PC-9 (cell line): ENCODE measurements at regions not wholly inside any gene's neighbourhood (a gene's known extent, or its start where the extent isn't known, plus 50 kb on each side); places are given as distances from the start of the nearest gene placed in this dataset.

ENCODE experiments used
- BruUV-seq: library from RNA; stranded (reverse); fragments of 400-500 nt; replicated peaks from 2 replicates; lab custom pipeline; 2021; lab: Mats Ljungman, UMichigan
- CTCF ChIA-PET: fragments of 300-600 bp; sonication (Branson Sonifier 250); formaldehyde crosslinking; loops from one replicate; lab custom pipeline; 2022; ENCODE audit warnings: antibody characterized with exemption; lab: Charles Lee
- POLR2A ChIA-PET: fragments of 300-600 bp; sonication (Branson Sonifier 250); formaldehyde crosslinking; loops from one replicate; lab custom pipeline; 2022; ENCODE audit warnings: antibody characterized with exemption; ENCODE audit not compliant: unreplicated experiment; lab: Charles Lee
- DNase-seq, 2 experiments: peaks; one replicate each; pipeline versions ENCODE4 v3.0.0 to v3.0.0-alpha.2; 2015 to 2022; ENCODE audit warnings: mixed read lengths in 1 of 2
- H2AFZ ChIP-seq: fragments of 200-600 bp; sonication (generic); 2 replicates; pipeline ENCODE4 v1.8.1; 2017; ENCODE audit warnings: antibody characterized with exemption
- H3F3A ChIP-seq: fragments of 200-600 bp; sonication (generic); 2 replicates; pipeline ENCODE4 v1.8.1; 2017; ENCODE audit warnings: antibody characterized with exemption, mild to moderate bottlenecking, low read depth; ENCODE audit not compliant: insufficient read depth
- H3K27ac ChIP-seq: fragments of 200-600 bp; sonication (generic); 2 replicates; pipeline ENCODE4 v1.6.1; 2016; ENCODE audit warnings: mixed run types
- H3K27me3 ChIP-seq: fragments of 200-600 bp; sonication (generic); 2 replicates; pipeline ENCODE4 v1.6.1; 2016; ENCODE audit warnings: low read depth, mixed run types; ENCODE audit not compliant: insufficient read depth
- H3K36me3 ChIP-seq: fragments of 200-600 bp; sonication (generic); 2 replicates; pipeline ENCODE4 v1.6.1; 2016; ENCODE audit warnings: low read depth, mixed run types
- H3K4me1 ChIP-seq: fragments of 200-600 bp; sonication (generic); replicated peaks from 2 replicates; pipeline ENCODE4 v1.6.1; 2016; ENCODE audit warnings: mixed run types; ENCODE audit not compliant: insufficient read depth
- H3K4me2 ChIP-seq: fragments of 200-600 bp; sonication (generic); 2 replicates; pipeline ENCODE4 v1.6.1; 2017; ENCODE audit warnings: mixed run types
- H3K4me3 ChIP-seq: fragments of 200-600 bp; sonication (generic); 2 replicates; pipeline ENCODE4 v1.6.1; 2016; ENCODE audit warnings: mixed run types
- H3K79me2 ChIP-seq: fragments of 200-600 bp; sonication (generic); 2 replicates; pipeline ENCODE4 v1.6.1; 2017; ENCODE audit warnings: low read depth, mixed run types
- H3K9me2 ChIP-seq: fragments of 200-600 bp; sonication (generic); 2 replicates; pipeline ENCODE4 v1.8.1; 2017; ENCODE audit warnings: mild to moderate bottlenecking; ENCODE audit not compliant: insufficient read depth
- H3K9me3 ChIP-seq: fragments of 200-600 bp; sonication (generic); 2 replicates; pipeline ENCODE4 v1.8.1; 2016; ENCODE audit warnings: low read depth; ENCODE audit not compliant: insufficient read depth
- H4K20me1 ChIP-seq: fragments of 200-600 bp; sonication (generic); 2 replicates; pipeline ENCODE4 v1.8.1; 2017; ENCODE audit not compliant: insufficient read depth
- CTCF ChIP-seq: fragments of 200-600 bp; sonication (generic); conservative IDR thresholded peaks from 2 replicates; pipeline ENCODE4 v1.6.1; 2017; ENCODE audit warnings: mixed run types, antibody characterized with exemption, mild to moderate bottlenecking, moderate library complexity
- EZH2 ChIP-seq: fragments of 200-600 bp; sonication (generic); IDR thresholded peaks from 2 replicates; pipeline ENCODE4 v1.8.0; 2017; ENCODE audit warnings: antibody characterized with exemption, low read depth
- intact Hi-C: fragments of 100-400 bp; cut with micrococcal nuclease; formaldehyde crosslinking; loops from one replicate; pipeline ENCODE4 v1.10.0; 2022; ENCODE audit not compliant: unreplicated experiment

- Histone ChIP-seq H3K36me3 (no peaks in the 10 kb centered on the region), H2AFZ (no peak overlapping the region), H3K27ac (no peak overlapping the region), H3K4me3 (no peak overlapping the region), H3F3A (no peaks in the 10 kb centered on the region), H3K79me2 (no peaks in the 10 kb centered on the region), H3K27me3 (no peaks in the 10 kb centered on the region), H3K9me3 (no peaks in the 10 kb centered on the region), H3K4me1 (no peaks in the 10 kb centered on the region), H3K9me2 (no peaks in the 10 kb centered on the region), H4K20me1 (no peaks in the 10 kb centered on the region), H3K4me2 (no peak overlapping the region)
- CTCF ChIA-PET, result no interaction called here
- BruUV-seq, result no TSS peak
- TF ChIP-seq CTCF (no peak), EZH2 (no peak)
- POLR2A ChIA-PET, result no interaction called here
- intact Hi-C loops, result no loop called here
- DNase-seq, result no peak
Measured at GRCh38 chr11:19480540-19480939, 232.1 kb upstream of the NAV2 start.

GRCh38 chr11:19478891-19479290 lies 233.7 kb upstream of the NAV2 start:
- CTCF ChIA-PET, result no interaction called here
- Histone ChIP-seq H3K27me3 (no peaks in the 10 kb centered on the region), H3K9me3 (no peaks in the 10 kb centered on the region), H4K20me1 (no peaks in the 10 kb centered on the region), H3K27ac (no peak overlapping the region), H3K36me3 (no peaks in the 10 kb centered on the region), H3K4me2 (no peak overlapping the region), H3K9me2 (no peaks in the 10 kb centered on the region), H2AFZ (no peak overlapping the region), H3F3A (no peaks in the 10 kb centered on the region), H3K4me1 (no peaks in the 10 kb centered on the region), H3K4me3 (no peak overlapping the region), H3K79me2 (no peaks in the 10 kb centered on the region)
- intact Hi-C loops, result no loop called here
- no TSS peak for BruUV-seq
- TF ChIP-seq EZH2 (no peak), CTCF (no peak)
- POLR2A ChIA-PET, result no interaction called here
- no peak for DNase-seq

GRCh38 chr11:19474954-19475721 lies 234.4 kb upstream of the E2F8 start:
- no TSS peak for BruUV-seq
- no peak overlapping the region for H3K27ac ChIP-seq
- H3K4me2 ChIP-seq, result no peak overlapping the region
- no peaks in the 10 kb centered on the region for H3K9me2 ChIP-seq
- no peak overlapping the region for H3K4me3 ChIP-seq
- H3F3A ChIP-seq, result no peaks in the 10 kb centered on the region
- H4K20me1 ChIP-seq, result no peaks in the 10 kb centered on the region
- DNase-seq, result no peak
- H3K4me1 ChIP-seq, result no peaks in the 10 kb centered on the region
- CTCF ChIA-PET, result no interaction called here
- H3K9me3 ChIP-seq, result no peaks in the 10 kb centered on the region
- H3K27me3 ChIP-seq, result no peaks in the 10 kb centered on the region
- TF ChIP-seq EZH2, result no peak
- TF ChIP-seq CTCF, result no peak
- intact Hi-C loops, result no loop called here
- no peaks in the 10 kb centered on the region for H3K36me3 ChIP-seq
- POLR2A ChIA-PET, result no interaction called here
- no peaks in the 10 kb centered on the region for H3K79me2 ChIP-seq
- H2AFZ ChIP-seq, result no peak overlapping the region
